IPS-15b (cell line): ENCODE measurements at regions not wholly inside any gene's neighbourhood (a gene's known extent, or its start where the extent isn't known, plus 50 kb on each side); places are given as distances from the start of the nearest gene placed in this dataset.

Experiments used
- H3K27me3 ChIP-seq: one replicate; pipeline ENCODE4 v1.6.1; 2013; ENCODE audit warnings: low read length; ENCODE audit not compliant: control insufficient read depth, insufficient read depth
- H3K36me3 ChIP-seq: one replicate; pipeline ENCODE4 v1.6.1; 2013; ENCODE audit warnings: low read length; ENCODE audit not compliant: control insufficient read depth, insufficient read depth
- H3K4me1 ChIP-seq: one replicate; pipeline ENCODE4 v1.6.1; 2013; ENCODE audit warnings: mild to moderate bottlenecking, low read length; ENCODE audit not compliant: control insufficient read depth, insufficient read depth
- H3K4me3 ChIP-seq: one replicate; pipeline ENCODE4 v1.5.1; 2013; ENCODE audit warnings: low read depth, low read length
- H3K9ac ChIP-seq: one replicate; pipeline ENCODE4 v1.6.1; 2013; ENCODE audit warnings: low read depth, mild to moderate bottlenecking, low read length
- H3K9me3 ChIP-seq: one replicate; pipeline ENCODE4 v1.6.1; 2013; ENCODE audit warnings: mild to moderate bottlenecking, low read length; ENCODE audit not compliant: control insufficient read depth, insufficient read depth

GRCh38 chr1:8201331-8201861, 116.5 kb upstream of the SLC45A1 start:
- Histone ChIP-seq H3K9ac (no peak overlapping the region), H3K4me1 (peaks cover 2% of the 10 kb centered on the region), H3K9me3 (no peaks in the 10 kb centered on the region), H3K27me3 (no peaks in the 10 kb centered on the region), H3K36me3 (no peaks in the 10 kb centered on the region), H3K4me3 (no peak overlapping the region)

- Histone ChIP-seq H3K4me1 (peaks cover 2% of the 10 kb centered on the region), H3K27me3 (no peaks in the 10 kb centered on the region), H3K36me3 (no peaks in the 10 kb centered on the region), H3K9ac (no peak overlapping the region), H3K9me3 (no peaks in the 10 kb centered on the region), H3K4me3 (no peak overlapping the region)
Observed at GRCh38 chr1:8200317-8201115, 117.4 kb upstream of the SLC45A1 start.

GRCh38 chr1:8198522-8198921, 119.4 kb upstream of the SLC45A1 start:
- Histone ChIP-seq H3K36me3 (no peaks in the 10 kb centered on the region), H3K9ac (no peak overlapping the region), H3K4me3 (no peak overlapping the region), H3K9me3 (no peaks in the 10 kb centered on the region), H3K27me3 (no peaks in the 10 kb centered on the region), H3K4me1 (peaks cover 2% of the 10 kb centered on the region)

GRCh38 chr1:8197493-8198282, 120.2 kb upstream of the SLC45A1 start:
- H3K9me3 ChIP-seq = no peaks in the 10 kb centered on the region
- no peaks in the 10 kb centered on the region for H3K36me3 ChIP-seq
- peaks cover 2% of the 10 kb centered on the region for H3K4me1 ChIP-seq
- H3K27me3 ChIP-seq = no peaks in the 10 kb centered on the region
- no peak overlapping the region for H3K9ac ChIP-seq
- no peak overlapping the region for H3K4me3 ChIP-seq

GRCh38 chr1:8194481-8195227, 123.3 kb upstream of the SLC45A1 start:
- no peaks in the 10 kb centered on the region for H3K36me3 ChIP-seq
- H3K9ac ChIP-seq = no peak overlapping the region
- no peaks in the 10 kb centered on the region for H3K9me3 ChIP-seq
- no peak overlapping the region for H3K4me3 ChIP-seq
- H3K4me1 ChIP-seq = no peaks in the 10 kb centered on the region
- H3K27me3 ChIP-seq = no peaks in the 10 kb centered on the region

GRCh38 chr1:8193840-8194406, 124.0 kb upstream of the SLC45A1 start:
- H3K4me3 ChIP-seq = no peak overlapping the region
- no peaks in the 10 kb centered on the region for H3K36me3 ChIP-seq
- no peaks in the 10 kb centered on the region for H3K4me1 ChIP-seq
- no peak overlapping the region for H3K9ac ChIP-seq
- H3K9me3 ChIP-seq = no peaks in the 10 kb centered on the region
- H3K27me3 ChIP-seq = no peaks in the 10 kb centered on the region

- no peak overlapping the region for H3K9ac ChIP-seq
- H3K9me3 ChIP-seq = no peaks in the 10 kb centered on the region
- no peaks in the 10 kb centered on the region for H3K36me3 ChIP-seq
- no peak overlapping the region for H3K4me3 ChIP-seq
- no peaks in the 10 kb centered on the region for H3K4me1 ChIP-seq
- H3K27me3 ChIP-seq = no peaks in the 10 kb centered on the region
Observed at GRCh38 chr1:8191474-8191873, 126.4 kb upstream of the SLC45A1 start.

- Histone ChIP-seq H3K36me3 (no peaks in the 10 kb centered on the region), H3K4me1 (no peaks in the 10 kb centered on the region), H3K9me3 (no peaks in the 10 kb centered on the region), H3K4me3 (no peak overlapping the region), H3K27me3 (no peaks in the 10 kb centered on the region), H3K9ac (no peak overlapping the region)
Observed at GRCh38 chr1:8189931-8190483, 127.9 kb upstream of the SLC45A1 start.

- Histone ChIP-seq H3K4me1 (no peaks in the 10 kb centered on the region), H3K9me3 (no peaks in the 10 kb centered on the region), H3K4me3 (no peak overlapping the region), H3K36me3 (no peaks in the 10 kb centered on the region), H3K27me3 (no peaks in the 10 kb centered on the region), H3K9ac (no peak overlapping the region)
Observed at GRCh38 chr1:8185400-8185799, 132.5 kb upstream of the SLC45A1 start.

GRCh38 chr1:8184301-8184700, 133.6 kb upstream of the SLC45A1 start:
- Histone ChIP-seq H3K4me1 (no peaks in the 10 kb centered on the region), H3K9me3 (no peaks in the 10 kb centered on the region), H3K27me3 (no peaks in the 10 kb centered on the region), H3K9ac (no peak overlapping the region), H3K4me3 (no peak overlapping the region), H3K36me3 (no peaks in the 10 kb centered on the region)
